GM10266 (cell line): ENCODE measurements at regions not wholly inside any gene's neighbourhood (a gene's known extent, or its start where the extent isn't known, plus 50 kb on each side); places are given as distances from the start of the nearest gene placed in this dataset.

Source experiments
- DNase-seq: peaks from one replicate; pipeline ENCODE4 v3.0.0; 2012; ENCODE audit errors: extremely low spot score
- TF ChIP-seq, protein P1 (sequence below): IDR thresholded peaks from 2 replicates; pipeline ENCODE4 v1.5.1; 2012; ENCODE audit warnings: mild to moderate bottlenecking, low read depth; ENCODE audit not compliant: control insufficient read depth, insufficient read depth; ENCODE audit errors: missing control alignments

DNA sequence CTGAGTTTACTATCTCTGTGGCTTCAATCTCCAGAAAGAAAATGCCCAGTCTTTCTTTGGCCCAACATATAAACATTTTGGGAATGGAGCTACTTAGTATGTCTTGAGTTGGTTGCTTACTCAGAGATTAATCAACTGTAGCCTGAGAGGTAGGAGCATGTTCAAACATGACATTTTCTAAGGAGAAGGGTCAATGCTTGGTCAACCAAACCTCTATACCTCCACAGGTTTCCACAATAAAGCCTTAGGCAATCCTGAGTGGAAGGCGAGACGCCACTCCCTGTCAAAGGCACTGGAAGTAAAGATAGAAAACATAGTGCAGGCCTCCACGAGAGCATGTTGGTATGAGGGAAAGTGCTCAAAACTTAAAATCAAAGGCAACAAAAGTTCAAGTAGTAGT is 411.4 kb downstream of the KCTD16 start:
- DNase-seq = no peak
- TF ChIP-seq, protein P1, sequence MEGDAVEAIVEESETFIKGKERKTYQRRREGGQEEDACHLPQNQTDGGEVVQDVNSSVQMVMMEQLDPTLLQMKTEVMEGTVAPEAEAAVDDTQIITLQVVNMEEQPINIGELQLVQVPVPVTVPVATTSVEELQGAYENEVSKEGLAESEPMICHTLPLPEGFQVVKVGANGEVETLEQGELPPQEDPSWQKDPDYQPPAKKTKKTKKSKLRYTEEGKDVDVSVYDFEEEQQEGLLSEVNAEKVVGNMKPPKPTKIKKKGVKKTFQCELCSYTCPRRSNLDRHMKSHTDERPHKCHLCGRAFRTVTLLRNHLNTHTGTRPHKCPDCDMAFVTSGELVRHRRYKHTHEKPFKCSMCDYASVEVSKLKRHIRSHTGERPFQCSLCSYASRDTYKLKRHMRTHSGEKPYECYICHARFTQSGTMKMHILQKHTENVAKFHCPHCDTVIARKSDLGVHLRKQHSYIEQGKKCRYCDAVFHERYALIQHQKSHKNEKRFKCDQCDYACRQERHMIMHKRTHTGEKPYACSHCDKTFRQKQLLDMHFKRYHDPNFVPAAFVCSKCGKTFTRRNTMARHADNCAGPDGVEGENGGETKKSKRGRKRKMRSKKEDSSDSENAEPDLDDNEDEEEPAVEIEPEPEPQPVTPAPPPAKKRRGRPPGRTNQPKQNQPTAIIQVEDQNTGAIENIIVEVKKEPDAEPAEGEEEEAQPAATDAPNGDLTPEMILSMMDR = no peak

DNA sequence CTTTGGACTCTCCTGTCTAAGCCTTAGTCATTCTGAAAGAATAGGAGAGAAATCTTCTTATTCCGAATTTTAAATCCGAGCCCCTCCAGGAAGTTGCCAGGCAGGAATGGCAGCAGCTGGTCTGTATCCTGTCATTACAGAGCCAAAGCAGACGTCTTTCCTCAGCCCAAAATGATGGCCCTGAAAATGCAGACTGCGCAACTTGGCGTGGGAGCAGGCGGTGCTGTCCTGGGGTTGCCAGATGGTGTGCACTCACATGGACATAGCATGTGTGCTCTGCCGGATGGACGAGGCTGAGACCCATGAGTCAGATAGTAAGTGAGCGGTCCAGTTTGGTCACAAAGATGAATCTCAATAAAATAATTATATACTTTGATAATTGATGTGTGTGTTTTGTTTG is 410.4 kb downstream of the KCTD16 start:
- TF ChIP-seq, protein P1 = no peak
- DNase-seq = no peak

DNA sequence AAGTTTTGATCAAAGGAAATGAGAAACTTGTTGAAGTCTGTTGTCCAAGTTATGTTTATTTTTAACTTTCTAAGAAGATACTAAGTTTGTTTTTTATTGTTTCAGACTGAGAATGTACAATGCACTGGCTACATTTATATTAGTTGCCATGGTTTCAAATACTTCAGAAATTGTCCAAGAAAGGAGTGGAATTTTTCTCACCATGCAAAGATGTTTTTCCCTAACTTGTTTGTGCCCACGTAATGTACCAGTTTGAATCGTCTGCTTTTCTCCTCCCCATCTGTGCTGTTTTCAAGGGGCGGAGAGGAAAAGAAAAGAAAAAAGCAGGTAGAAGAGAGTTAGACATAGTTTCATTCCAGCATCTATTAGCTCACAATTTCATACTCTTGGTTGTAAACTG is 407.0 kb downstream of the KCTD16 start:
- TF ChIP-seq, protein P1 = no peak
- DNase-seq = no peak

DNA sequence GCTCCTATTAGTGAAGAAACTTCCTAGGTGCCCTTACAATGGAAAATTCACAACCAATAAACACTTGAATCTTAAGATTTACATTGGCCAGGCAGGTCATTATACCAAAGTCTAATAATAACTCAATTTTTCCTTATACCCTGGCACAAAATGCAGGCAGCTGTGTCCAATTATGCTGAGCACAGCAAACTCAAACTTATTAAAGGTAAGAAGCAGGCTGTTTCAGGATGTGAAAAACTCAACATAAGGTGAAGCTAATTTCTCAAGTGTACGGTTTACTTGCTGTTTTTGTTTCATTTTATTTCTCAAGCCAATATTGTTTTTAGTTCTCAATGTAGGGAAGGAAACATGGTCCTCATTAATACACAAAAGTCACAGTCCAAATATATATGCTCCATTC is 405.1 kb downstream of the KCTD16 start:
- DNase-seq = no peak
- TF ChIP-seq, protein P1 = no peak

DNA sequence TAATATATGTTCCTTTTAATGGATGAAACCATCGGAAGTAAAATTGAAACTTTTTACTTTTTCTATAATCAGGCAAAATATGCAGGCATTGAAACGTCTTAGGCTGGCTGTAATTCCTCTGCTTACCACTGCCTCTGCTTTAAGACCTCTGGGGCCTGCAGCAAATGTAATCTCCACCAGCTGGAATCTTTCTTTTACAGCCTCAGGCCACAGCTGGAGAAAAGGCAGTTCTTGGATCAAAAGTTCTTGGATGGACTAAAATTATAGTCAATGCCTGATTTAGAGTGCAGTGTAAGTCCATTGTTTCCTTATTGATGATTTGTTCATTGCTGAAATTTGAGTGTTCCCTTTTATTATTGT is 396.7 kb downstream of the KCTD16 start:
- no peak for DNase-seq
- TF ChIP-seq, protein P1 = no peak

DNA sequence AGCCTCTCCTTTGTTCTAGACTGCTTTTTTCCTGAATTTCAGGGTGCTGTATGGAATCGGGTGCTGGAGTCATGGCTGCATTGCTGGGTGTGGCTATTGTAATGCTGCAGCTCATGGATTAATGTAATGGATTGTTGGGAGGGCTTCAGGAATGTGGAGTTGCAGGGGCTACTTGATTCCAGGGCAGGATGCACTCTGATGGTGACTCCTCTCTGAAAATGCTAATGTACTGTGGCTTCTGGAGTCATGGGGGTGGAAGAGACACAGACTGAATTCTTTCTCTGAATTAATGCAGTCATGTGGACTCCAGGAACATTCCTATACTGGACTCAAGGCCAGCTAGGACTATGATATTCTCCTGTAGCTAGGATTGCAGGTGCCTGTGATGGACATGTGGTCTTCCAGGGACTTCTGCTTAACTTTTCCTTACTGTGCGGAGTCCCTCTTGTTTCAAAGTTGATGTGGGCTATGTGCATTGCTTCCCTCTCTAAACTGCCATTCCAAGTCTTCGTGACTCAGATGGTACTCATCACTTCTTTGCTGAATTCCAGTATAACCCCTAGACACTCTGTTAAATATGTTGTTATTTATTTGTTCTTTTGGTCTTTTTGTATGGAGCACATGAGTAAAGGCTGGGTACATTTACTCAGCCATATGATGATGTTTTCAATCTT is 396.2 kb downstream of the KCTD16 start:
- DNase-seq = no peak
- TF ChIP-seq, protein P1 = no peak

DNA sequence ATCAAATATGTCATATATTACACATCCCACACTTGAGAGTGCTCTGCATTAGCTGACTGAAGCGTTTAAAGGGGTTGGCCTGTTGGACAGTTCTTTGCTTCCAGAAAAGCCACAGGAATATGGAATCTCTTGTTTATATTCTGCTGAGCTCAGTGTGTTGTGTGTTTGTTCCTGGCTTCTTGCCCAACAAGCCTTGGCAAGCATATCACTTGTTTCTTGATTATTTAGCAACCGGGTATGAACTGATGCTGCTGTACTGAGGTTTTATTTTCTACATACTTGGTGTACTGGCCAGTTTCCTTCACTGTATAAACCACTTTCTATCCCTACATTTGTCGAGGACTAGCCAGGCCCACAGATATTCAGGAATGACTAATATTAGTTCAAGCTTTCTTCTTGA is 378.9 kb downstream of the KCTD16 start:
- no peak for DNase-seq
- TF ChIP-seq, protein P1 = no peak
